DND-41 (cell line): ENCODE measurements at regions not wholly inside any gene's neighbourhood (a gene's known extent, or its start where the extent isn't known, plus 50 kb on each side); places are given as distances from the start of the nearest gene placed in this dataset.

Experiments used
- ATAC-seq: fragments of 200-7000 bp; cut with Tn5 transposase; 3 replicates; pipeline ENCODE4 v1.9.1; 2021; ENCODE audit warnings: low read depth; ENCODE audit not compliant: insufficient read depth
- DNase-seq: peaks from one replicate; pipeline ENCODE4 v3.0.0-alpha.2; 2020
- H2AFZ ChIP-seq: 2 replicates; pipeline ENCODE4 v1.6.0; 2012; ENCODE audit warnings: low read depth, low read length
- H3K27ac ChIP-seq: 2 replicates; pipeline ENCODE4 v1.5.1; 2012; ENCODE audit warnings: low read length, inconsistent platforms
- H3K27me3 ChIP-seq: fragments of 200-600 bp; sonication (generic); 2 replicates; pipeline ENCODE4 v1.6.0; 2012; ENCODE audit warnings: low read length, mild to moderate bottlenecking, inconsistent platforms; ENCODE audit not compliant: insufficient read depth, poor library complexity
- H3K36me3 ChIP-seq: 2 replicates; pipeline ENCODE4 v1.5.1; 2012; ENCODE audit warnings: low read length, inconsistent platforms; ENCODE audit not compliant: insufficient read depth
- H3K4me1 ChIP-seq: 2 replicates; pipeline ENCODE4 v1.5.1; 2012; ENCODE audit warnings: mild to moderate bottlenecking, low read length; ENCODE audit not compliant: insufficient read depth
- H3K4me2 ChIP-seq: 2 replicates; pipeline ENCODE4 v1.6.0; 2012; ENCODE audit warnings: mild to moderate bottlenecking, moderate library complexity, low read length, inconsistent platforms; ENCODE audit not compliant: insufficient read depth
- H3K4me3 ChIP-seq, 2 experiments: fragments of 200-600 bp in 1 of 2; shearing (Covaris generic) in 1 of 2; 2 replicates each; pipeline ENCODE4 v1.5.1; 2012 to 2016; ENCODE audit warnings: inconsistent platforms in 2 of 2, low read length in 2 of 2, mild to moderate bottlenecking in 2 of 2, low read depth in 1 of 2, moderate library complexity in 1 of 2
- H3K79me2 ChIP-seq: 2 replicates; pipeline ENCODE4 v1.6.0; 2012; ENCODE audit warnings: low read length, inconsistent platforms; ENCODE audit not compliant: insufficient read depth
- H3K9ac ChIP-seq: 2 replicates; pipeline ENCODE4 v1.6.0; 2012; ENCODE audit warnings: low read depth, mild to moderate bottlenecking, inconsistent platforms, low read length, moderate library complexity
- H3K9me3 ChIP-seq: 2 replicates; pipeline ENCODE4 v1.5.1; 2012; ENCODE audit warnings: low read length, moderate library complexity, mild to moderate bottlenecking, inconsistent platforms; ENCODE audit not compliant: insufficient read depth, severe bottlenecking
- H4K20me1 ChIP-seq: 2 replicates; pipeline ENCODE4 v1.6.0; 2012; ENCODE audit warnings: low read length; ENCODE audit not compliant: insufficient read depth
- EZH2 ChIP-seq: IDR thresholded peaks from 3 replicates; pipeline ENCODE4 v1.6.1; 2012; ENCODE audit warnings: borderline replicate concordance, low read depth, mild to moderate bottlenecking, moderate library complexity, low read length, inconsistent platforms; ENCODE audit not compliant: severe bottlenecking
- TF ChIP-seq, protein P1 (sequence below): IDR thresholded peaks from 2 replicates; pipeline ENCODE4 v1.5.1; 2012; ENCODE audit warnings: borderline replicate concordance, low read length, moderate library complexity, mild to moderate bottlenecking; ENCODE audit not compliant: poor library complexity, severe bottlenecking; ENCODE audit errors: extremely low read depth

DNA sequence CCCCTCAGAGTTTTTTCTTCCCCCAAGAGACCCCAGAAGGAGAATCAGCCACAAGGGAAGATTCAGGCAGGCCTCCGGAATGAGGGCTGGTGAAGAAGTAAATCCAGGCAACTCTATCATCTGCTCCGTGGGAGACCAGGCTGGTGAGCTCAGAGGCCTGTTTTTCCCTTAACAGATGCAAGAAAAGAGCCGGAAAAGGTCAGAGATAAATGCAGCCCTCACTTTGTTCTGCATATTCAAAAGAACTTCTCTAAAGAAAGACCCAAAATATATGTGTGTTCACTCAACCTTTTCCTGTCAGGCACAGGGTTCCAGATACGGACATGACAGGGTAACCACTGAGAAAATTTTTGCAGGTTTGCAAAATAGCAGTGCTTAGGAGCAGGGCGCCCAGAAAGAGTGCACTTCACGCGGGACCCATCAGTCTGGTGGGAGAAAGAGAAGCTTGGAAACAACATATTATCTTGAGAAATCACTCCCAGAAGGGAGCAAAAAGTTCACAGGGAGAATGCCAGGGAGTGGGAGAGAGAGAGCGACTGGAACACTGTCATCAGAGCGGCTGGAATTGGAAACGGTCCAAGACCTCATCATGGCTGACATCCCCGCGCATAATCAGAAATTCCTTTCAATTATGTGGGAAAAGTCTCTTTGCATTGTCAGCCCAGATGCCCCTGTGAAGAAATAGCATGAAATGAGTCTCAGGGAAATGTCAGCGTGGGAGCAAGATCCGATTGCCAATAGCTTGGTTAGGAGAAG, 244.8 kb upstream of the SLC14A2 start:
- H3K4me2 ChIP-seq = no peak overlapping the region
- no peak for DNase-seq

DNA sequence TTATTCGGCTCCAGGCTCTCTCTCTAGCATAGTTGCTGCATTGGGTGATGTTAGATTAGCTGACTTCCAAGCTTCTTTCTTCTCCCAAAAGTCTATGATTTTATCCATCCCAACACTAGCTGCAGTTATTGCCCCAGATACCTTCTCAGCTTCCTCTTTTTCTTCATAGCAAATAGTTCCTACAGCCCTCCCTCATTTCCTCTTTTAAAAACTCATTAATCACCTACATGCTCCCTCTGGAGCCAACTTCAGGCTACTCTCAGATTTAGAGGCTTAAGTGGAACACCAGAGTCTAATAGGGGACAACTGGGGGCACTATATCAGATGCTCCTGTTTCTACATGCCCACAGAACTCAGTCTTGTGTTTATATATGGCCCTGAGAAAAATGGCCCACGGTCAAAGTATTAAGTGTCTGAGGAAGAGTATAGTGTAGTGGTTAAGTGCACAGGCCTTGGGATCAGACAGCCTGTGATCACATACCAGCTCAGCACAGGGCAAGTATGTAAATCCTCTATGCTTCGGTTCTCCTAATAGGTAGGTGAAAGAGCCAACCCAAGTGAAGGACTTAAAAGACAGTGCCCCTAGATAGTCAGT, 241.9 kb upstream of the SLC14A2 start:
- Histone ChIP-seq H3K4me3 (no peak overlapping the region), H2AFZ (no peak overlapping the region), H3K27me3 (peaks cover 4% of the 10 kb centered on the region), H3K9me3 (no peaks in the 10 kb centered on the region), H3K4me2 (no peak overlapping the region), H3K27ac (no peak overlapping the region), H3K9ac (no peak overlapping the region), H4K20me1 (no peaks in the 10 kb centered on the region), H3K4me1 (no peaks in the 10 kb centered on the region), H3K36me3 (no peaks in the 10 kb centered on the region), H3K79me2 (no peaks in the 10 kb centered on the region)
- TF ChIP-seq EZH2 = no peak
- TF ChIP-seq, protein P1, sequence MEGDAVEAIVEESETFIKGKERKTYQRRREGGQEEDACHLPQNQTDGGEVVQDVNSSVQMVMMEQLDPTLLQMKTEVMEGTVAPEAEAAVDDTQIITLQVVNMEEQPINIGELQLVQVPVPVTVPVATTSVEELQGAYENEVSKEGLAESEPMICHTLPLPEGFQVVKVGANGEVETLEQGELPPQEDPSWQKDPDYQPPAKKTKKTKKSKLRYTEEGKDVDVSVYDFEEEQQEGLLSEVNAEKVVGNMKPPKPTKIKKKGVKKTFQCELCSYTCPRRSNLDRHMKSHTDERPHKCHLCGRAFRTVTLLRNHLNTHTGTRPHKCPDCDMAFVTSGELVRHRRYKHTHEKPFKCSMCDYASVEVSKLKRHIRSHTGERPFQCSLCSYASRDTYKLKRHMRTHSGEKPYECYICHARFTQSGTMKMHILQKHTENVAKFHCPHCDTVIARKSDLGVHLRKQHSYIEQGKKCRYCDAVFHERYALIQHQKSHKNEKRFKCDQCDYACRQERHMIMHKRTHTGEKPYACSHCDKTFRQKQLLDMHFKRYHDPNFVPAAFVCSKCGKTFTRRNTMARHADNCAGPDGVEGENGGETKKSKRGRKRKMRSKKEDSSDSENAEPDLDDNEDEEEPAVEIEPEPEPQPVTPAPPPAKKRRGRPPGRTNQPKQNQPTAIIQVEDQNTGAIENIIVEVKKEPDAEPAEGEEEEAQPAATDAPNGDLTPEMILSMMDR = no peak
- ATAC-seq (no peak), DNase-seq (no peak)

More for the DNA sequence above, 244.8 kb upstream of the SLC14A2 start:
- Histone ChIP-seq H3K4me1 (no peaks in the 10 kb centered on the region), H4K20me1 (no peaks in the 10 kb centered on the region), H3K27me3 (peaks cover 2% of the 10 kb centered on the region), H3K9me3 (no peaks in the 10 kb centered on the region), H3K9ac (no peak overlapping the region), H3K36me3 (no peaks in the 10 kb centered on the region), H3K27ac (no peak overlapping the region), H3K79me2 (no peaks in the 10 kb centered on the region), H3K4me3 (no peak overlapping the region), H2AFZ (no peak overlapping the region)
- ATAC-seq = no peak
- TF ChIP-seq EZH2 = no peak
- TF ChIP-seq, protein P1 = no peak

DNA sequence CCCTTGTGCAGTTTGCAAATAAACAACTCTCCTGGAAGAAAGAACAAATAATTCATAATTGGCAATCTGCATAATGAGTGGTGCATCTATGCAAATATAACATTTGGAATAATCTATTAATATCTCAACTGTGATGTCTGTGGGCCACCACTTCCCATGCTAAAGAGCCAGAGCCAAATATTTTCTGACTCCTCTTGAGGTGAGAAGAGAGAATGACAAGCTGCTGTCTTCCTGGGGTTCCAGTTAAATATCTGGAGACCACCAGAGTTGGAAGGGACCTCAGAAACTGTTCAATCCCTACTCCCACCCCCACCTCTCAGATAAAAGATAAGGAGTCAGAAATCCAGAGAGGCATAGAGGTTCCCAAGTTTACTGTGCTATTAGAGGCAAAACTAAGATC, 241.0 kb upstream of the SLC14A2 start:
- Histone ChIP-seq H3K9ac (no peak overlapping the region), H3K36me3 (no peaks in the 10 kb centered on the region), H3K27me3 (peaks cover 7% of the 10 kb centered on the region), H3K4me1 (no peaks in the 10 kb centered on the region), H3K4me3 (no peak overlapping the region), H3K27ac (no peak overlapping the region), H4K20me1 (no peaks in the 10 kb centered on the region), H2AFZ (no peak overlapping the region), H3K4me2 (no peak overlapping the region), H3K9me3 (no peaks in the 10 kb centered on the region), H3K79me2 (no peaks in the 10 kb centered on the region)
- TF ChIP-seq, protein P1 = no peak
- no peak for TF ChIP-seq EZH2
- ATAC-seq = no peak
- DNase-seq = no peak
